Fibroblast of lung (primary cell): ENCODE measurements at regions not wholly inside any gene's neighbourhood (a gene's known extent, or its start where the extent isn't known, plus 50 kb on each side); places are given as distances from the start of the nearest gene placed in this dataset.
A peak's percentile ranks its signal among the peaks of the same experiment; 100 is the strongest.

Experiments
- DNase-seq, 2 donors: peaks; one replicate each; pipeline versions ENCODE4 v3.0.0 to v3.0.0-alpha.2; 2010; ENCODE audit warnings: low read depth in 2 of 2
- H2AFZ ChIP-seq: 2 replicates; pipeline ENCODE4 v1.5.1; 2012; ENCODE audit warnings: low read length, control low read depth, inconsistent platforms
- H3K27ac ChIP-seq: 2 replicates; pipeline ENCODE4 v1.5.1; 2011; ENCODE audit warnings: low read length, control low read depth; ENCODE audit not compliant: insufficient read depth
- H3K27me3 ChIP-seq: 2 replicates; pipeline ENCODE4 v1.5.1; 2011; ENCODE audit warnings: mild to moderate bottlenecking, low read length; ENCODE audit not compliant: control insufficient read depth, insufficient read depth
- H3K36me3 ChIP-seq: 2 replicates; pipeline ENCODE4 v1.5.1; 2011; ENCODE audit warnings: low read length; ENCODE audit not compliant: control insufficient read depth, insufficient read depth
- H3K4me1 ChIP-seq: 2 replicates; pipeline ENCODE4 v1.5.1; 2011; ENCODE audit warnings: low read length; ENCODE audit not compliant: control insufficient read depth, insufficient read depth; ENCODE audit errors: extremely low read depth
- H3K4me2 ChIP-seq: 2 replicates; pipeline ENCODE4 v1.5.1; 2011; ENCODE audit warnings: low read length, control low read depth; ENCODE audit not compliant: insufficient read depth; ENCODE audit errors: extremely low read depth
- H3K4me3 ChIP-seq, 4 experiments: fragments of 200-600 bp in 1 of 4; sonication (generic) in 1 of 4; replicated peaks in 1 of 4; 2 replicates each; pipeline ENCODE4 v1.5.1; 2011 to 2016; ENCODE audit warnings: low read length in 4 of 4, low read depth in 3 of 4, mild to moderate bottlenecking in 3 of 4, control low read depth in 2 of 4, inconsistent platforms in 1 of 4, mixed read lengths in 1 of 4; ENCODE audit not compliant: insufficient read depth in 1 of 4; ENCODE audit errors: control extremely low read depth in 1 of 4
- H3K79me2 ChIP-seq: 2 replicates; pipeline ENCODE4 v1.5.1; 2012; ENCODE audit warnings: mild to moderate bottlenecking, low read length, inconsistent platforms; ENCODE audit not compliant: control insufficient read depth, insufficient read depth
- H3K9ac ChIP-seq: 2 replicates; pipeline ENCODE4 v1.5.1; 2011; ENCODE audit warnings: mild to moderate bottlenecking, low read length, control low read depth; ENCODE audit not compliant: insufficient read depth
- H3K9me3 ChIP-seq: 2 replicates; pipeline ENCODE4 v1.5.1; 2012; ENCODE audit warnings: low read depth, low read length; ENCODE audit not compliant: control insufficient read depth, insufficient read depth
- H4K20me1 ChIP-seq: 2 replicates; pipeline ENCODE4 v1.5.1; 2011; ENCODE audit warnings: low read length; ENCODE audit not compliant: control insufficient read depth, insufficient read depth; ENCODE audit errors: extremely low read depth
- CTCF ChIP-seq, 2 donors: IDR thresholded peaks in 1 of 2; conservative IDR thresholded peaks in 1 of 2; 1 replicate in 1 of 2; 2 replicates in 1 of 2; pipeline ENCODE4 v1.5.1; 2011 to 2012; ENCODE audit warnings: low read length in 2 of 2, control low read depth in 1 of 2, inconsistent platforms in 1 of 2, low read depth in 1 of 2, mild to moderate bottlenecking in 1 of 2
- EZH2 ChIP-seq: IDR thresholded peaks from 2 replicates; pipeline ENCODE4 v1.5.1; 2012; ENCODE audit warnings: low read length, control low read depth, mild to moderate bottlenecking; ENCODE audit errors: missing control alignments

- Histone ChIP-seq H3K4me3 (no peak overlapping the region), H3K27ac (no peak overlapping the region), H3K36me3 (no peaks in the 10 kb centered on the region), H3K4me2 (no peak overlapping the region), H3K9me3 (no peaks in the 10 kb centered on the region), H4K20me1 (no peaks in the 10 kb centered on the region), H3K79me2 (no peaks in the 10 kb centered on the region), H3K4me1 (no peaks in the 10 kb centered on the region), H2AFZ (no peak overlapping the region), H3K27me3 (no peaks in the 10 kb centered on the region), H3K9ac (no peak overlapping the region)
- peak in 1 of 2 donors; percentile 51 for DNase-seq
- no peak for TF ChIP-seq CTCF (conservative IDR thresholded peaks at IDR 0.05 in 1 of 2, IDR thresholded peaks at IDR 0.05 in 1 of 2; ENCODE audit: low read depth in 1 of 2, low read length in 2 of 2)
- TF ChIP-seq EZH2: no peak
These were observed 190.4 kb upstream of the FOXN3 start for GRCh38 chr14:89607453-89607852.

- no peak for TF ChIP-seq EZH2
- TF ChIP-seq CTCF (conservative IDR thresholded peaks at IDR 0.05 in 1 of 2, IDR thresholded peaks at IDR 0.05 in 1 of 2; ENCODE audit: low read depth in 1 of 2, low read length in 2 of 2): no peak
- no peaks in the 10 kb centered on the region for H3K79me2 ChIP-seq
These were observed 187.0 kb upstream of the FOXN3 start for GRCh38 chr14:89603938-89604480.

GRCh38 chr14:89600950-89601826 is 184.2 kb upstream of the FOXN3 start:
- Histone ChIP-seq H3K9me3 (no peaks in the 10 kb centered on the region), H3K27ac (no peak overlapping the region), H3K79me2 (no peaks in the 10 kb centered on the region), H3K27me3 (no peaks in the 10 kb centered on the region), H3K36me3 (no peaks in the 10 kb centered on the region), H3K4me1 (no peaks in the 10 kb centered on the region), H4K20me1 (no peaks in the 10 kb centered on the region), H3K4me2 (no peak overlapping the region), H3K4me3 (no peak overlapping the region), H2AFZ (no peak overlapping the region), H3K9ac (no peak overlapping the region)
- TF ChIP-seq CTCF (conservative IDR thresholded peaks at IDR 0.05 in 1 of 2, IDR thresholded peaks at IDR 0.05 in 1 of 2; ENCODE audit: low read depth in 1 of 2, low read length in 2 of 2) (no peak), EZH2 (no peak)
- DNase-seq: peak in 1 of 2 donors; percentile 86

More at GRCh38 chr14:89603938-89604480, 187.0 kb upstream of the FOXN3 start:
- no peaks in the 10 kb centered on the region for H3K9me3 ChIP-seq
- H3K27me3 ChIP-seq: no peaks in the 10 kb centered on the region
- no peak for DNase-seq
- H3K4me1 ChIP-seq: no peaks in the 10 kb centered on the region
- no peaks in the 10 kb centered on the region for H4K20me1 ChIP-seq
- no peaks in the 10 kb centered on the region for H3K36me3 ChIP-seq
- H3K27ac ChIP-seq: no peak overlapping the region
- H3K9ac ChIP-seq: no peak overlapping the region
- H2AFZ ChIP-seq: no peak overlapping the region
- H3K4me3 ChIP-seq: no peak overlapping the region
- no peak overlapping the region for H3K4me2 ChIP-seq
